Thyroid gland (tissue), 4 donors: ENCODE measurements at regions not wholly inside any gene's neighbourhood (a gene's known extent, or its start where the extent isn't known, plus 50 kb on each side); places are given as distances from the start of the nearest gene placed in this dataset.

Source experiments
- POLR2A ChIP-seq, 2 donors: fragments of 450-650 bp; IDR thresholded peaks; one replicate each; pipeline ENCODE4 v1.6.1; 2017; ENCODE audit warnings: antibody characterized with exemption in 2 of 2, mild to moderate bottlenecking in 2 of 2, moderate library complexity in 1 of 2
- TF ChIP-seq, protein P1 (sequence below), 6 experiments: fragments of 200-600 bp in 3 of 6; fragments of 450-650 bp in 3 of 6; sonication (generic) in 3 of 6; IDR thresholded peaks; one replicate each; pipeline ENCODE4 v1.5.1; 2016 to 2019; ENCODE audit warnings: antibody characterized with exemption in 6 of 6, mild to moderate bottlenecking in 2 of 6, inconsistent platforms in 1 of 6, moderate library complexity in 1 of 6

DNA sequence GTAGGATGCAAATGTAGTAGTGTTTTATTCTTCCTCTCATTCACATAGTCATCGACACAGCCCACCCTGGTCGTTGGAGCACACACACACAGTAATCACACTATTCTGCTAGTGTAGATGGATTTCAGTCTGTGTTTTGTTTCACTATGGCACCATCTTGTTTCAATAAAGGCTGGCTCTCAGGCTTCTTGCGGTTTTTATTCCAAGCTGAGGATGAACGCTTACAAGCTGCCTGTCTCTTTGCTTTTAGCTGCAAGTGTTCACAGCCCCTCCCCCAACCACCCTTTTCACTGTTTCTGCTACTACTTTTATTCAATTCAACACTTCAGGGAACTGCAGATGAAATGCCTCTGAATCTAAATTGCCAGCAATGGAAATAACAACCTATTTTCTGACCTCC is 140.9 kb upstream of the PMFBP1 start:
- TF ChIP-seq, protein P1, sequence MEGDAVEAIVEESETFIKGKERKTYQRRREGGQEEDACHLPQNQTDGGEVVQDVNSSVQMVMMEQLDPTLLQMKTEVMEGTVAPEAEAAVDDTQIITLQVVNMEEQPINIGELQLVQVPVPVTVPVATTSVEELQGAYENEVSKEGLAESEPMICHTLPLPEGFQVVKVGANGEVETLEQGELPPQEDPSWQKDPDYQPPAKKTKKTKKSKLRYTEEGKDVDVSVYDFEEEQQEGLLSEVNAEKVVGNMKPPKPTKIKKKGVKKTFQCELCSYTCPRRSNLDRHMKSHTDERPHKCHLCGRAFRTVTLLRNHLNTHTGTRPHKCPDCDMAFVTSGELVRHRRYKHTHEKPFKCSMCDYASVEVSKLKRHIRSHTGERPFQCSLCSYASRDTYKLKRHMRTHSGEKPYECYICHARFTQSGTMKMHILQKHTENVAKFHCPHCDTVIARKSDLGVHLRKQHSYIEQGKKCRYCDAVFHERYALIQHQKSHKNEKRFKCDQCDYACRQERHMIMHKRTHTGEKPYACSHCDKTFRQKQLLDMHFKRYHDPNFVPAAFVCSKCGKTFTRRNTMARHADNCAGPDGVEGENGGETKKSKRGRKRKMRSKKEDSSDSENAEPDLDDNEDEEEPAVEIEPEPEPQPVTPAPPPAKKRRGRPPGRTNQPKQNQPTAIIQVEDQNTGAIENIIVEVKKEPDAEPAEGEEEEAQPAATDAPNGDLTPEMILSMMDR (IDR thresholded peaks at IDR 0.05): no peak
- no peak for TF ChIP-seq POLR2A (IDR thresholded peaks at IDR 0.05)
